ENCODE measurements at regions not wholly inside any gene's neighbourhood (a gene's known extent, or its start where the extent isn't known, plus 50 kb on each side); places are given as distances from the start of the nearest gene placed in this dataset.

GRCh38 chr20:52787216-52787615 is 184.9 kb upstream of the TSHZ2 start:
- TF ChIP-seq POLR2AphosphoS5 (IDR thresholded peaks at IDR 0.05; ENCODE audit: borderline replicate concordance, low read depth, low read length) (no peak), EZH2 (IDR thresholded peaks at IDR 0.05) (no peak)

All from SK-N-MC (cell line).